ENCODE measurements at regions not wholly inside any gene's neighbourhood (a gene's known extent, or its start where the extent isn't known, plus 50 kb on each side); places are given as distances from the start of the nearest gene placed in this dataset.

DNA sequence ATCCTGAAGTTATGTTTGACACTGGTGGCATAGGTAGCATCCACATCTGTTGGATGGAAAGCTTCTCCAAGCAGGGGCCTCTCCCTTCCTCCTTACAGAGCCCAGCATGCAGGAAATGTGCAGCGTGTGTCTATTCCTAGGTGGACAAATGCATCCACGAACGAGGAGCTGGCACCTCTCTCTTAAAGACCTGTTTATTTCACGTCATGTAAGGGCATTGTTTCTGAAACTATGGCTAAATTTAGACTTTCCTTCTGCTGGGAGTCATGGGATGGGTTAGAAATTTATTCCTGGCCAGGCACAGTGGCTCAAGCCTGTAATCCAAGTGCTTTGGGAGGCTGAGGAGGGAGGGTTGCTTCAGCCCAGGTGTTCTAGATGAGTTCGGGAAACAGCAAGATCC, 208.4 kb upstream of the SVIL start:
- ChIA-PET POLR2A (no interaction called here), CTCF (no interaction called here)
- H3K27me3 ChIP-seq (replicated peaks in 1 of 4; ENCODE audit: control extremely low read depth in 1 of 4, control insufficient read depth in 3 of 4, insufficient read depth in 4 of 4, low read length in 3 of 4) = no peaks in the 10 kb centered on the region
- TF ChIP-seq, protein P1, sequence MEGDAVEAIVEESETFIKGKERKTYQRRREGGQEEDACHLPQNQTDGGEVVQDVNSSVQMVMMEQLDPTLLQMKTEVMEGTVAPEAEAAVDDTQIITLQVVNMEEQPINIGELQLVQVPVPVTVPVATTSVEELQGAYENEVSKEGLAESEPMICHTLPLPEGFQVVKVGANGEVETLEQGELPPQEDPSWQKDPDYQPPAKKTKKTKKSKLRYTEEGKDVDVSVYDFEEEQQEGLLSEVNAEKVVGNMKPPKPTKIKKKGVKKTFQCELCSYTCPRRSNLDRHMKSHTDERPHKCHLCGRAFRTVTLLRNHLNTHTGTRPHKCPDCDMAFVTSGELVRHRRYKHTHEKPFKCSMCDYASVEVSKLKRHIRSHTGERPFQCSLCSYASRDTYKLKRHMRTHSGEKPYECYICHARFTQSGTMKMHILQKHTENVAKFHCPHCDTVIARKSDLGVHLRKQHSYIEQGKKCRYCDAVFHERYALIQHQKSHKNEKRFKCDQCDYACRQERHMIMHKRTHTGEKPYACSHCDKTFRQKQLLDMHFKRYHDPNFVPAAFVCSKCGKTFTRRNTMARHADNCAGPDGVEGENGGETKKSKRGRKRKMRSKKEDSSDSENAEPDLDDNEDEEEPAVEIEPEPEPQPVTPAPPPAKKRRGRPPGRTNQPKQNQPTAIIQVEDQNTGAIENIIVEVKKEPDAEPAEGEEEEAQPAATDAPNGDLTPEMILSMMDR (IDR thresholded peaks at IDR 0.05) = no peak
- no peak for TF ChIP-seq EZH2 (IDR thresholded peaks at IDR 0.05; ENCODE audit: borderline replicate concordance, insufficient read depth, low read depth, low read length, poor library complexity, severe bottlenecking)
- DNase-seq (no peak), ATAC-seq (ENCODE audit: low read depth) (no peak)
- H3K9me3 ChIP-seq (ENCODE audit: control extremely low read depth in 1 of 3, control insufficient read depth in 2 of 3, insufficient read depth in 1 of 3, low read length in 2 of 3) = peaks cover 0 to 10% (median 0%) of the 10 kb centered on the region in 3 donors
- H3K79me2 ChIP-seq (ENCODE audit: control insufficient read depth, insufficient read depth, low read length) = no peaks in the 10 kb centered on the region
- Mint-ChIP-seq H3K27me3 (no peaks in the 10 kb centered on the region), H3K4me1 (no peaks in the 10 kb centered on the region), H3K27ac (no peak overlapping the region), H3K4me3 (no peak overlapping the region), H3K9me3 (ENCODE audit: insufficient read depth) (no peaks in the 10 kb centered on the region)
- WGBS (ENCODE audit: insufficient coverage) = 92% methylated on average over 2 of the region's 5 CpGs
- H2AFZ ChIP-seq (ENCODE audit: insufficient read depth, low read depth, low read length, poor library complexity, severe bottlenecking) = no peak overlapping the region
- intact Hi-C loops (cut with micrococcal nuclease) = no loop called here
- no peak overlapping the region for H3K4me3 ChIP-seq (ENCODE audit: control extremely low read depth in 1 of 5, extremely low read depth in 1 of 5, insufficient read depth in 1 of 5, low read depth in 2 of 5, low read length in 4 of 5)
- H4K20me1 ChIP-seq (ENCODE audit: control insufficient read depth, insufficient read depth, low read length, poor library complexity, severe bottlenecking) = no peaks in the 10 kb centered on the region
- H3K4me1 ChIP-seq (ENCODE audit: control insufficient read depth in 2 of 2, insufficient read depth in 2 of 2, low read length in 2 of 2) = no peaks in the 10 kb centered on the region
- no peaks in the 10 kb centered on the region for H3K36me3 ChIP-seq (replicated peaks in 1 of 2; ENCODE audit: control extremely low read depth in 1 of 2, control insufficient read depth in 1 of 2, extremely low read depth in 1 of 2, insufficient read depth in 2 of 2, low read length in 1 of 2)
- no peak overlapping the region for H3K9ac ChIP-seq (ENCODE audit: low read length)
- H3K27ac ChIP-seq (ENCODE audit: low read length in 2 of 2) = no peak overlapping the region
- H3K4me2 ChIP-seq (replicated peaks; ENCODE audit: low read depth, low read length, poor library complexity, severe bottlenecking) = no peak overlapping the region

DNA sequence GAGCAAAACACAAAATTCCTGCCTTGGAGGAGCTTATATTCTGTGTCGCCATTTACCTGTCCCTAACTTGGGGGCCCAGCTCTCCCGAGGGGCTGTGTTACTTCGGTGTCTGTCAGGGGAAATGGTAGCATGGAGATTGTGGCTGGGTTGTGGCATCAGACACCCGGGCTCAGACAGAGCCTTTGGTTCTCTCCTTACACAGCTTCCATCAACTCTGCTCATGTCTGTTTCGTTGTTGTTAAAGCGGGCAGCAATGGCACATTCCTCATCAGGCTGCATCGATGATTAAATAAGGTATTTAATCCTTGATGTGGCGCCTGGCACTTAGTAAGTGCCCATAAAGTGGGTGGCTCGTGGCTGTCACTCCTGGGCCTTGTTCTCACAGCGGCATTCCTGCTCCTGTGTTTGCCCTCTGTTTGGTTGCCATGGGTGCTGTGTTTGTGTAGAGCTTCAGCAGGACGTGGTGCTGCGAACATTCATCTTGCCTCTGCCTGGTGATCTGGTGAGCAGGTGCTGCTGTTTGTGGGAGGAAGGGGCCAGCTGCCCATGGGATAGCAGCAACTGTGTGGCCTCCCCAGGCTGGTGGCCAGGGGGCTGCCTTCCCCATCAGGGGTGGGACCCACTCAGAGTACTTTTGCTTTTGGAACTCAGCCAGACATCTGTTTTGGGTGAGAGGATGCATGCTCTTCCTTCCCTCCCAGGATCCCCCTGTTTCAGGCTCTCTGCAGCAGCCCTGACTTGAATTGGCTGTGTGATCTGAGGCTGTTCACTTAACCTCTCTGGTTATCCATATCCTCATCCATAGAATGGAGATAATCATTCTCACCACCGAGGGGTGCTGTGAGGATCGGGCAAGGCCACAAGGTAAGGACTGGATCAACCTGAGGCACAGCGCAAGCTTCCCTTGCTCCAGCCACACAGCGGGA, 207.2 kb upstream of the SVIL start:
- Mint-ChIP-seq H3K4me1 (no peaks in the 10 kb centered on the region), H3K27me3 (no peaks in the 10 kb centered on the region), H3K4me3 (no peak overlapping the region), H3K27ac (no peak overlapping the region), H3K9me3 (ENCODE audit: insufficient read depth) (no peaks in the 10 kb centered on the region)
- DNase-seq (no peak), ATAC-seq (ENCODE audit: low read depth) (no peak)
- 55% methylated on average over 8 of the region's 16 CpGs for WGBS (ENCODE audit: insufficient coverage)
- no peak overlapping the region for H3K27ac ChIP-seq (ENCODE audit: low read length in 2 of 2)
- intact Hi-C loops (cut with micrococcal nuclease) = no loop called here
- TF ChIP-seq EZH2 (IDR thresholded peaks at IDR 0.05; ENCODE audit: borderline replicate concordance, insufficient read depth, low read depth, low read length, poor library complexity, severe bottlenecking) = no peak
- TF ChIP-seq, protein P1 (IDR thresholded peaks at IDR 0.05) = no peak
- no peak overlapping the region for H3K9ac ChIP-seq (ENCODE audit: low read length)
- H3K4me1 ChIP-seq (ENCODE audit: control insufficient read depth in 2 of 2, insufficient read depth in 2 of 2, low read length in 2 of 2) = no peaks in the 10 kb centered on the region
- POLR2A ChIA-PET = no interaction called here
- CTCF ChIA-PET = no interaction called here
- no peaks in the 10 kb centered on the region for H3K79me2 ChIP-seq (ENCODE audit: control insufficient read depth, insufficient read depth, low read length)
- peaks cover 0 to 7% (median 0%) of the 10 kb centered on the region in 3 donors for H3K9me3 ChIP-seq (ENCODE audit: control extremely low read depth in 1 of 3, control insufficient read depth in 2 of 3, insufficient read depth in 1 of 3, low read length in 2 of 3)
- H3K27me3 ChIP-seq (replicated peaks in 1 of 4; ENCODE audit: control extremely low read depth in 1 of 4, control insufficient read depth in 3 of 4, insufficient read depth in 4 of 4, low read length in 3 of 4) = no peaks in the 10 kb centered on the region
- H3K36me3 ChIP-seq (replicated peaks in 1 of 2; ENCODE audit: control extremely low read depth in 1 of 2, control insufficient read depth in 1 of 2, extremely low read depth in 1 of 2, insufficient read depth in 2 of 2, low read length in 1 of 2) = no peaks in the 10 kb centered on the region
- H2AFZ ChIP-seq (ENCODE audit: insufficient read depth, low read depth, low read length, poor library complexity, severe bottlenecking) = no peak overlapping the region
- no peak overlapping the region for H3K4me2 ChIP-seq (replicated peaks; ENCODE audit: low read depth, low read length, poor library complexity, severe bottlenecking)
- H3K4me3 ChIP-seq (ENCODE audit: control extremely low read depth in 1 of 5, extremely low read depth in 1 of 5, insufficient read depth in 1 of 5, low read depth in 2 of 5, low read length in 4 of 5) = no peak overlapping the region
- H4K20me1 ChIP-seq (ENCODE audit: control insufficient read depth, insufficient read depth, low read length, poor library complexity, severe bottlenecking) = no peaks in the 10 kb centered on the region

Data from B cell (primary cell).